ENCODE measurements at regions not wholly inside any gene's neighbourhood (a gene's known extent, or its start where the extent isn't known, plus 50 kb on each side); places are given as distances from the start of the nearest gene placed in this dataset.
"Not testable (repeated sequence)": the region's sequence is repeated elsewhere in the genome, so short reads cannot be mapped to it uniquely, and the experiment has no call there.

- no peak for DNase-seq (ENCODE audit: low read depth in 2 of 2, low spot score in 1 of 2)
Measured at GRCh38 chr17:27049104-27049784, 244.7 kb upstream of the WSB1 start.

GRCh38 chr17:27065588-27065987 lies 228.3 kb upstream of the WSB1 start:
- DNase-seq (ENCODE audit: low read depth in 2 of 2, low spot score in 1 of 2), result no peak

- no peak for DNase-seq (ENCODE audit: low read depth in 2 of 2, low spot score in 1 of 2)
Measured at GRCh38 chr17:27066315-27066714, 227.6 kb upstream of the WSB1 start.

- DNase-seq (ENCODE audit: low read depth in 2 of 2, low spot score in 1 of 2), result no peak
Measured at GRCh38 chr17:27069842-27070508, 223.9 kb upstream of the WSB1 start.

GRCh38 chr17:27070836-27071235 lies 223.1 kb upstream of the WSB1 start:
- DNase-seq (ENCODE audit: low read depth in 2 of 2, low spot score in 1 of 2), result no peak

GRCh38 chr17:27072885-27073284 lies 221.0 kb upstream of the WSB1 start:
- DNase-seq (ENCODE audit: low read depth in 2 of 2, low spot score in 1 of 2), result no peak

GRCh38 chr17:27076814-27077213 lies 217.1 kb upstream of the WSB1 start:
- no peak for DNase-seq (ENCODE audit: low read depth in 2 of 2, low spot score in 1 of 2)

GRCh38 chr17:27078296-27078695 lies 215.6 kb upstream of the WSB1 start:
- DNase-seq (ENCODE audit: low read depth in 2 of 2, low spot score in 1 of 2), result no peak

- no peak for DNase-seq (ENCODE audit: low read depth in 2 of 2, low spot score in 1 of 2)
Measured at GRCh38 chr17:27079660-27080059, 214.3 kb upstream of the WSB1 start.

GRCh38 chr17:27081002-27081638 lies 212.8 kb upstream of the WSB1 start:
- DNase-seq (ENCODE audit: low read depth in 2 of 2, low spot score in 1 of 2), result no peak

GRCh38 chr17:27082023-27082774 lies 211.7 kb upstream of the WSB1 start:
- no peak for DNase-seq (ENCODE audit: low read depth in 2 of 2, low spot score in 1 of 2)

- no peak for DNase-seq (ENCODE audit: low read depth in 2 of 2, low spot score in 1 of 2)
Measured at GRCh38 chr17:27082775-27083154, 211.1 kb upstream of the WSB1 start.

- DNase-seq (ENCODE audit: low read depth in 2 of 2, low spot score in 1 of 2), result no peak
Measured at GRCh38 chr17:27083408-27084185, 210.3 kb upstream of the WSB1 start.

GRCh38 chr17:27085517-27085916 lies 208.4 kb upstream of the WSB1 start:
- no peak for DNase-seq (ENCODE audit: low read depth in 2 of 2, low spot score in 1 of 2)

GRCh38 chr17:27086526-27086925 lies 207.4 kb upstream of the WSB1 start:
- DNase-seq (ENCODE audit: low read depth in 2 of 2, low spot score in 1 of 2), result no peak

- no peak for DNase-seq (ENCODE audit: low read depth in 2 of 2, low spot score in 1 of 2)
Measured at GRCh38 chr17:27087935-27088766, 205.8 kb upstream of the WSB1 start.

GRCh38 chr17:27088767-27089078 lies 205.2 kb upstream of the WSB1 start:
- no peak for DNase-seq (ENCODE audit: low read depth in 2 of 2, low spot score in 1 of 2)

- DNase-seq (ENCODE audit: low read depth in 2 of 2, low spot score in 1 of 2), result not testable (repeated sequence)
Measured at GRCh38 chr17:27089079-27089928, 204.6 kb upstream of the WSB1 start.

GRCh38 chr17:27089929-27090247 lies 204.0 kb upstream of the WSB1 start:
- no peak for DNase-seq (ENCODE audit: low read depth in 2 of 2, low spot score in 1 of 2)

All from stimulated activated CD8-positive, alpha-beta memory T cell treated with anti-CD3 and anti-CD28 coated beads, Interleukin-4, amount 100 ng/mL, for 4 hours (primary cell).